Activated naive CD4-positive, alpha-beta T cell treated with anti-CD3 and anti-CD28 coated beads, Interleukin-2, amount 10 ng/mL, durations not matched to agents 7 days and 5 days (primary cell): ENCODE measurements at regions not wholly inside any gene's neighbourhood (a gene's known extent, or its start where the extent isn't known, plus 50 kb on each side); places are given as distances from the start of the nearest gene placed in this dataset.

Experiments
- CTCF ChIA-PET: fragments of 350-600 bp; sonication (Branson Sonifier 250); formaldehyde crosslinking; loops from one replicate; lab custom pipeline; 2021; ENCODE audit warnings: antibody characterized with exemption; lab: Charles Lee
- DNase-seq: peaks from one replicate; pipeline ENCODE4 v3.0.0-alpha.2; 2020
- H3K27ac Mint-ChIP-seq: one replicate; pipeline ENCODE4 v1.8.0; 2021; ENCODE audit warnings: mild to moderate bottlenecking, moderate library complexity, mixed read lengths
- H3K27me3 Mint-ChIP-seq: one replicate; pipeline ENCODE4 v1.8.0; 2021; ENCODE audit warnings: mild to moderate bottlenecking, mixed read lengths
- H3K36me3 Mint-ChIP-seq: one replicate; pipeline ENCODE4 v1.8.0; 2021; ENCODE audit warnings: mixed read lengths
- H3K4me1 Mint-ChIP-seq: one replicate; pipeline ENCODE4 v1.8.0; 2021; ENCODE audit warnings: mixed read lengths
- H3K4me3 Mint-ChIP-seq: one replicate; pipeline ENCODE4 v1.8.0; 2021; ENCODE audit warnings: mild to moderate bottlenecking, moderate library complexity, mixed read lengths
- H3K9me3 Mint-ChIP-seq: one replicate; pipeline ENCODE4 v1.8.0; 2021; ENCODE audit warnings: mixed read lengths

DNA sequence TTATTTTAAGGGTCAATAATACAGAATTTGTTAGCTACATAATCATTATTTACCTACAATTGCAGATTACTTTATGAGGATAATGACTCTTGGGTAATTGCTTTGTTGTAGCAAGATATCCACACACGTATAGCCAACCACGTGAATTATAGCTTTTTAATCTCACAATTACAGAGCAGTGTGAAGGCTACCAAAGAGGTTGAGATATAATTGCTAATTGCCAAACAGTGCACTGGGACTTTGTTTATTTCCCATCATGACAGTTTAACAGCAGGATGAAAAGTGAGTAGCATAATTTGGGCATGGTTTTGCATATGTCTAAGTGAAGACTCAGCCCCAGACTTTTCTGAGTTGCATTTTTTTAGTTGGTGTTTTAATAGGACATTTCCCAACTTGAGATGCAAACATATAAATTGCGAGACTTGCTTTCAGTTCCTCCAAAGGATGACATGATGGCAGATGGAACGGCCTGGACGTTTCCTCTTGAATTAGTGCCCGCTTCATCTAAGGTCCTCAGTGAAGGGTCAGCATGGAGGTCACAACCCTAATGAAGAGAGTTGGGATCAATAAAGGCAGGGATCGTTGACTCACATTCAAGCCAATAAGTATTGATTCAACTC lies 180.7 kb upstream of the GPR26 start:
- H3K27me3 Mint-ChIP-seq: peaks cover 14% of the 10 kb centered on the region
- CTCF ChIA-PET: interaction anchor here (1.6 to 1.7 kb wide), 2 partner anchors 36 to 90 kb away, joined by 3 read pairs; no protein-coding TSS in a partner anchor
- no peak for DNase-seq

DNA sequence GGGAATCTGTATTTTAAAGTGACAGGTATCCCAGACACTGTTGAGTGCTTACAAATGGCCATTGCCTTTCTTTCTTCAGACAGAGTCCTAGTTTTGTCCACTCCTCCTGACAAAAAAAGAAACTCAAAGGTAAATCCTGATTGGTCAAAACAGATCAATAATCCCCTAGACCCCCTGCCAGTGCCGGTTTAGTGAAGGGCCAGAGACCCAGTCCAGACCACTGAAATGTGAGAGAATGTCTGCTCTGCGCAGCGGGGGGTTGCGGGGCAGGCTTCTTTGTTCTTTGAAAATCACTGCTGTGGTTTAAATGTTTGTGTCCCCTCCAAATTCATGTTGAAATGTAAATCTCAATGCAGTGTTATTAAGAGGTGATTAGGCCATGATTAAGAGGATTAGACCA lies 177.7 kb upstream of the GPR26 start:
- CTCF ChIA-PET: no interaction called here
- Mint-ChIP-seq H3K4me1 (no peaks in the 10 kb centered on the region), H3K36me3 (no peaks in the 10 kb centered on the region), H3K4me3 (no peak overlapping the region), H3K27ac (no peak overlapping the region), H3K9me3 (no peaks in the 10 kb centered on the region), H3K27me3 (peaks cover 19% of the 10 kb centered on the region)
- DNase-seq: no peak

More for the DNA sequence above, 180.7 kb upstream of the GPR26 start:
- no peak overlapping the region for H3K27ac Mint-ChIP-seq
- no peaks in the 10 kb centered on the region for H3K9me3 Mint-ChIP-seq
- H3K36me3 Mint-ChIP-seq: no peaks in the 10 kb centered on the region
- H3K4me1 Mint-ChIP-seq: no peaks in the 10 kb centered on the region
- no peak overlapping the region for H3K4me3 Mint-ChIP-seq

DNA sequence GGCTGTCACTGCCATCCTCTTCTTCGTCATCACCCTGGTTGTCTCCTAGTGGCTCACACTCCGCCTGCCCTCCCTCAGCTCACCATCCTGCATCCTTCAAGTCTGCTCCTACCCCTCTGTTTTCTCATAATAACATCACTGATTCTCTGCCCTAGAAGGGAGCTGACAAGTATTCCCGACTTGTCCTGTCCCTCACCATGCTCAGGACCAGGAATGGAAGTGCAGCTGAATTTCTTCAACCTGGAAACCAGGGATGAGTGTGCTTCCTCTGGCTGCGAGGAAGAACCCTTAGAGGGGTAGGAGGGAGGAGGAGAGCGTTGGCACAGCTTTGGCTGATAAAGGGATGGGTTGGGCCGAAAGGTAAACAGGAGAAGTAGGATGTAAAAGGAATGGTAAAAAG lies 174.8 kb upstream of the GPR26 start:
- Mint-ChIP-seq H3K4me3 (no peak overlapping the region), H3K4me1 (no peaks in the 10 kb centered on the region), H3K27me3 (peaks cover 22% of the 10 kb centered on the region), H3K27ac (no peak overlapping the region), H3K36me3 (no peaks in the 10 kb centered on the region), H3K9me3 (no peaks in the 10 kb centered on the region)
- no peak for DNase-seq
- CTCF ChIA-PET: no interaction called here

DNA sequence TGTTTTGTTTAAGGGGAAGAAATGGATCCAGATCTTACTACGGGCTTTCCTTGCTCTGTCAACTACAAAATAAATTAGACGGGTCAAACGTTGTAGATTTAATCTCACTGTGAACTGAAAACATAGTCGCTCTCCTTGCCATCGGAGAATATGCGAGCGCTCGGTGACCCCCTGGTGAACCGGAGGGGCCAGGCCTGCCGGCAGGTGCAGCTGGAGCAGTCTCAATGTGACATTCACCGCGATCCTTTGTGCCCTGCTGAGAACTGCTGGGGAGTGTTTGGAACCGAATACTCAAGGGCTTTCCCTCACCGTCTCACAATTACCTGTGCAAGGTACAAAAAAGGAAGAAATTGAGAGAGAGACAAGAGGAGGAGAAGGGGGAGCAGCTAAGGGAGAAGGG lies 174.1 kb upstream of the GPR26 start:
- CTCF ChIA-PET: no interaction called here
- DNase-seq: no peak
- Mint-ChIP-seq H3K4me3 (no peak overlapping the region), H3K4me1 (no peaks in the 10 kb centered on the region), H3K36me3 (no peaks in the 10 kb centered on the region), H3K9me3 (no peaks in the 10 kb centered on the region), H3K27ac (no peak overlapping the region), H3K27me3 (peaks cover 22% of the 10 kb centered on the region)

DNA sequence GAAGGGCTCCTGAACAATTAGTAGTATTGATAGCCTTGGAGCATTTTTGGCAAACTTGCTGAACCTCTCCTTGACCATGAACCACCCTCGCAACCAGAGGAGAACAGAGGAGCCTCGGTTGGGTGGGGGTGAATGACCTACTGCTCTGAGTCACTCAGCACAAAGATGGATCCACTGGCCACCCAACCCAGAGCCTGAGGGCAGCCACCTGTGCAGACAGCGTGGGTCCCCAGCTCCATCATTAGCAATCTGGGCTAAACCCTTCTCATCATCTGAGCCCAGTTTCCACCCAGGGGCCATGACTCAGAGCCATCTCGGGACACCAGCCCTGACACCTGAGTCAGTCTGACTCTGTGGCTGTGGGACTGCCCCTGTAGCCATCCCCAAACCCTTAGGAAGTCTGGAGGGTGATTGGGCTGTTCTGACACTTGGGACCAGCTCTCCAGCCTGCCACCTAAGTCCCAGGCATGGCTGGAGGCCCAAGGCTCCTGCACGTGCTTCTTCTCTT lies 171.8 kb upstream of the GPR26 start:
- no peaks in the 10 kb centered on the region for H3K9me3 Mint-ChIP-seq
- no peaks in the 10 kb centered on the region for H3K36me3 Mint-ChIP-seq
- CTCF ChIA-PET: no interaction called here
- no peak overlapping the region for H3K27ac Mint-ChIP-seq
- no peaks in the 10 kb centered on the region for H3K4me1 Mint-ChIP-seq
- H3K27me3 Mint-ChIP-seq: peaks cover 16% of the 10 kb centered on the region
- no peak for DNase-seq
- H3K4me3 Mint-ChIP-seq: no peak overlapping the region

DNA sequence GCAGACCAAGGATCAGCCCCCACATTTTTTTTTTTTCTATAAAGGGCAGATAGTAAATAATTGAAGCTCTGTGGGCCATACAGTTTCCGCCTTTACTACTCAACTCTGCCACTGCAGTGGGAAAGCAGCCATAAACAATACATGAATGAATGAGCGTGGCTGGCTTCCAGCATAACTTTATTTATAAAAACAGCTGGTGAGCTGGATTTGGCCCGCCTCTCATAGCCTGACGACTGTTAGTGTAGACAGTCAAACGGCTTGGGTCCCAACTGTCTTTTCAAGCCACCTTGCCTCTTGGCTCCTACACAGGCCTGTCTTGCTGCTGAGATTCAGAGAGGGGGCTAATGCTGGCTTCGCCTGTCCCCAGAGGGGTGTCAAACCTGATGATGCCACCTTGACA lies 169.8 kb upstream of the GPR26 start:
- Mint-ChIP-seq H3K4me3 (no peak overlapping the region), H3K27ac (no peak overlapping the region), H3K36me3 (no peaks in the 10 kb centered on the region)

DNA sequence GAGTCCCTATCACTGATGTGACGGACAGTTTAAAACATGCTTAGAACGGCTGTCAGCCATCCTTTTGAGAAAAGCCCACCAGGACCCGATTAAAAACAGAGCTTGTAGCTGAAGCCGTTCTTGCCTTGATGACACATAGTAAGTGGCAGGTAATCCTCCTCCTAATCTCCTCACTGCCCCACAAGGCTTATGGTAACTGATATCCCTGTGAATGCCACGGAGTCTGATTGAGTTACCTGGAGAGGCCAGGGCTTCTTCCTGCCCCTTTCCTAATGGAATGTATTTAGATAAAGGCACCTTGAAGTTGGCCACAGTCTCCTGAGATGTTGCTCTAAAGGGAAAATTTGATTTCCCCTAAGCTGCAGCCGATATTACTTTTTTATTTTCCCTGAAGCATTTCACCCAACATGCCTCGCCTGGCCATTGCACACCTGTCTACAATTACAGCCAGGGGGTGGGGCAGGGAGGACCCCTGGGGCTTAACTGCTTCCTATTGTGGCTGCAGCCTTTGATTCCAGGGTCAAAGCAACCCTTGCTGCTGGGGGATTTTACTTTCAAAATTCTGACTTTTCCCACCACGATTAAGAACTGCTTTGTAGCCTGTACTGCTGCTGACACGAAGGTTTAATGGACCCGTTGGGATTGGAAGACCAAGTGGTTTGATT lies 169.0 kb upstream of the GPR26 start:
- Mint-ChIP-seq H3K4me1 (no peaks in the 10 kb centered on the region), H3K4me3 (no peak overlapping the region), H3K27me3 (peaks cover 22% of the 10 kb centered on the region), H3K27ac (no peak overlapping the region), H3K9me3 (no peaks in the 10 kb centered on the region), H3K36me3 (no peaks in the 10 kb centered on the region)
- CTCF ChIA-PET: no interaction called here
- no peak for DNase-seq

More for the DNA sequence above, 169.8 kb upstream of the GPR26 start:
- CTCF ChIA-PET: no interaction called here
- H3K4me1 Mint-ChIP-seq: no peaks in the 10 kb centered on the region
- no peaks in the 10 kb centered on the region for H3K9me3 Mint-ChIP-seq
- H3K27me3 Mint-ChIP-seq: peaks cover 16% of the 10 kb centered on the region
- no peak for DNase-seq

DNA sequence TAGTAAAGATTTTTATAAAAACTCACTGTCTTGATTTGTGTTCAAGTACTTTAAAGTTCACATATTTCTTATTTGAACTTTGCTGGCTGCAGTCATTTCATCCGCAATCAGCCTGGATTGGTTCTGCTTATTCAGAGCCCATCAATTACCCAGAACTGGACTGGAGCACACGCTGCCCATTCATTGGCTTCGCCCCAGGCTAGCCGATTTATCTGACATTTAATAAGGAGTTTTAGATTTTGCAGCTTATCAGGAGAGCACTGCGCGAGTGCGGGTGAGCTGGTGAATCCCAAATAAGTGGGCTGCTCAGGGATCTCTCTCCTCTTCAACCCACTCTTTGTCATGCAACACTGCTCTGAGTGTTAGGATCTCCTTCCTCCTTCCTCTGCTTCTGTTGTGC lies 166.0 kb upstream of the GPR26 start:
- CTCF ChIA-PET: no interaction called here
- peaks cover 21% of the 10 kb centered on the region for H3K27me3 Mint-ChIP-seq
- no peak for DNase-seq
- H3K27ac Mint-ChIP-seq: no peak overlapping the region
- H3K36me3 Mint-ChIP-seq: no peaks in the 10 kb centered on the region
- H3K4me1 Mint-ChIP-seq: no peaks in the 10 kb centered on the region
- H3K4me3 Mint-ChIP-seq: no peak overlapping the region
- H3K9me3 Mint-ChIP-seq: no peaks in the 10 kb centered on the region

DNA sequence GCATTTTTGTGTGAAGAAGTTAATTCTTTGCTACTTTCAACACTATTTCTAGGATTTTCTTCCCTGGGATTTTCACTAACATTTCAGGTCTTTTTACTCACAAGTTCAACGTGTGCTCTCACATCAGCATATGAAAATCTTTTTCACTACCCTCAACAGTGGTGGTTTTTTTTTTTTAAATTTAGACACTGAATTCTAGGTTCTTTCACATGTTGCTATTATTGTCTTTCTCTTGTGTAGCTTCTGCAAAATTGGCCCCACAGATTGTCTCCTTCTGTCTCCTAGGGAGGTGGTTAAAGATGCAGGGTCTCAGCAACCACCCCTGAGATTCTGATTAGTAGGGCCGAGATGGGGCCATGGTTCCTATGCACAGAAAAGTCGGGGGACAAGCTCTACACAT lies 165.0 kb upstream of the GPR26 start:
- H3K4me1 Mint-ChIP-seq: no peaks in the 10 kb centered on the region
- H3K27ac Mint-ChIP-seq: no peak overlapping the region
- DNase-seq: no peak
- peaks cover 18% of the 10 kb centered on the region for H3K27me3 Mint-ChIP-seq
- CTCF ChIA-PET: no interaction called here
- no peaks in the 10 kb centered on the region for H3K9me3 Mint-ChIP-seq
- no peaks in the 10 kb centered on the region for H3K36me3 Mint-ChIP-seq
- no peak overlapping the region for H3K4me3 Mint-ChIP-seq

DNA sequence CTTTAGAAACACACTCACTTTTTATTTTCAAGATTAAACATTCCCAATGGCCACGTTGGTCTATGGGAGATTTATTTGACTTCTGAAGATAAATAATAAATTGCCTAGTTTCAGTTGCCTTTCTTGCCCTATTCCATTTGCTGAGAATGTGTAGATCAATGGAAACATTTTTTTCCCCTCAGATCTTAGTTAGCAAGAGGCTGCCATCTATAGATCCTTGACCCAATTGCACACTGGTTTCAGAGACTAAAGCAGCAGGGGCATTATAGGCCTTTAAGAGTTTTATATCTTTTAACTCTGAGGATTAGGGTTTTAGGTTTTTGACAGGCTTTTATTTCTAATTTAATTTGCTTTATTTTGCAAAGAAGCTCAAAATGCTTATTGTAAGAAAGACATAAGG lies 163.2 kb upstream of the GPR26 start:
- Mint-ChIP-seq H3K4me1 (no peaks in the 10 kb centered on the region), H3K9me3 (no peaks in the 10 kb centered on the region), H3K4me3 (no peak overlapping the region), H3K27ac (no peak overlapping the region), H3K36me3 (no peaks in the 10 kb centered on the region), H3K27me3 (peaks cover 18% of the 10 kb centered on the region)
- CTCF ChIA-PET: no interaction called here
- no peak for DNase-seq

DNA sequence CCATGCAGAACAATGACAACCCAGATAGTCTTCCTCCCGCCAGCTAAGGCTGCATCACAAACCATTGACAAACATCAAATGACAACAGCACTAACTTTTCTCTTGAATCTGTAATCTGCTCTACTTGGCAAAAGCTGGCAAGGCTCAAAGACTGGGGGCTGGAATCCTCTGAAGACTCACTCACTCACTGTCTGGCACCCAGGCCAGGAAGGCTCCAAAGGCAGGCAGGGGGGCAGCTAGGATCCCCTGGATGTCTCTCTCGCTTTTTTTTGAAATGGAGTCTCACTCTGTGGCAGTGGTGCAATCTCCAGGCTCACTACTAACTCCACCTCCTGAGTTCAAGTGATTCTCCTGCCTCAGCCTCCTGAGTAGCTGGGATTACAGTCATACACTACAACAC lies 159.7 kb upstream of the GPR26 start:
- H3K27me3 Mint-ChIP-seq: peaks cover 13% of the 10 kb centered on the region
- H3K9me3 Mint-ChIP-seq: no peaks in the 10 kb centered on the region
- H3K4me1 Mint-ChIP-seq: no peaks in the 10 kb centered on the region
- no peak overlapping the region for H3K27ac Mint-ChIP-seq
- DNase-seq: no peak
- H3K36me3 Mint-ChIP-seq: no peaks in the 10 kb centered on the region
- CTCF ChIA-PET: no interaction called here
- no peak overlapping the region for H3K4me3 Mint-ChIP-seq

DNA sequence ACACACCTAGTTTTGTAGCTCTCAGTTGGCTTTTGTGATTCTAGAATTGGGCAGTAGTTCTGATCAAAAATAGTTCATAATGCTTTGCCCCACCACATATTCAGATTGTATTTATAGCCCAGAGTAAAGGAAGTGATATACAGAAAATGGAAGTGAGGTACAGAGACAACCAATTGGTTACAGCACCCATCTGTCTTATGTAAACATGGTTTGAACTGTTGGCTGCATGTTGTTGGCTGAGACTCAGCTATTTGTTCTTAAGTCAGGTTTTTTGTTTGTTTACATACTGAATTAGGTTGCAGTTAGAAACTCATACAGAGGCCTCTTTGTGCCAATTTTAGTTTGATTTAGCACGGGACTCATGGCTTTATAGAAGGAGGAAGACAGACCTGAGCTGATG lies 158.9 kb upstream of the GPR26 start:
- Mint-ChIP-seq H3K27me3 (peaks cover 6% of the 10 kb centered on the region), H3K4me1 (no peaks in the 10 kb centered on the region), H3K36me3 (no peaks in the 10 kb centered on the region), H3K4me3 (no peak overlapping the region), H3K27ac (no peak overlapping the region), H3K9me3 (no peaks in the 10 kb centered on the region)
- no peak for DNase-seq
- CTCF ChIA-PET: no interaction called here

DNA sequence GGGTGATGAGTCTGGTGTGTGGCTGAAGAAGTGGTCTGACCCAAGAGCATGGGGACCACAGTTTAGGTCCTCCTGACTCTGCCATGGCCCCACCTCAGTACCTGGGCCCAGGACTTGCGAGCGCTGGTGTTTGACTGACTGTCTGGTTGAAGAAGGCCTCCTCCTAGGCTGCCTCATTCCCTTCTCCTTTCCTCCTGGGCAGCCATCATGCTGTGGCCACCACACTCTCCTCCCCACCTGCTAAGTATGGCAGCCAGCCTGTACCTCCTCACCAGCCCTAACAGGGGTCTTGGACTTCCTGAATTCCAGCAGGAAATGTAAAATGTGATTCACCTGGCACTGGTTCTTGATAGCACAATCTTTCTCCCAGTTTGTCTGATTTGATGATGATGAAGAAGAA lies 156.8 kb upstream of the GPR26 start:
- Mint-ChIP-seq H3K4me3 (no peak overlapping the region), H3K9me3 (no peaks in the 10 kb centered on the region), H3K4me1 (no peaks in the 10 kb centered on the region), H3K36me3 (no peaks in the 10 kb centered on the region), H3K27ac (no peak overlapping the region), H3K27me3 (peaks cover 6% of the 10 kb centered on the region)
- no peak for DNase-seq
- CTCF ChIA-PET: no interaction called here

DNA sequence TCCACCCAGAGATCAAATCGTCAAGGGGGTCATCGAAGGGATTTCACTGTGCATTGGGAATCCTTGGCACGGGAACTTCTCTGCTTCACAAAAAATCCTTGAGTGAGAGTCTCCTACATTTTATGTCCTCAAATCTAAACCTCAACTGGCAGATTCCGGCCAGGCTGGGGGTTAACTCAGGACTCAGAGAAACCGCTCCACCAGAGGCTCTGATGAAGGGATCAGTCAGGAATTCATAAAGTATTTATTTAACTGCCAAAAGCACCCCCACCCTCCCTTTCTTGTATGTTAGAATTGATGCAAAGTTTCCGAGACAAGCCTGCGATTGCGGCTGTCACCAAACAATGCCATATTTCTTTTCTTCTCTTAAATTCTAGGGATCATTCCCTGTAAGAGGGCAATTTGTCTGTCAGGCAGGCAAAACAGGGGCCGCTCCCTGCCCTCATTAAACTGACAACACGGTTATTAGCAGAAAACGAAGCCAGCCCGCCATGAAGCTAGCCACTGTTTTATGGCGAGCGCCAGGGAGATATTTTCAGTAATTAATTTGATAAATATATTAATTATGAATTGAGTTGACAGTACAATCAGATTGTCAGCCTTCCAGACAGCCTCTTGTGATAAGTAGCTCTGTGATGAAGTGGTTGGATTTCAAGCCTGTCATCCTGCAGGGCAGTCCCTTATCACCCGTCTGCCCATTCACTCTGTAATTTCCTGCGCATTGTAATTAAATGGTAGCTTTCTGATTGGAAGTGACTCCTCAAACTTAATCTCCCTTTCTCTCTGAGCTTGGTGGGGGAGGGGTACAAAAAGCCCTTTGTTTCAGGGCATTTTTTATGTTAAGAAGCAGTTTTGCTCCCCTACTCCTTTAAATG lies 153.0 kb upstream of the GPR26 start:
- CTCF ChIA-PET: no interaction called here
- no peaks in the 10 kb centered on the region for H3K4me1 Mint-ChIP-seq
- H3K27me3 Mint-ChIP-seq: peaks cover 13% of the 10 kb centered on the region
- no peak overlapping the region for H3K4me3 Mint-ChIP-seq
- H3K36me3 Mint-ChIP-seq: no peaks in the 10 kb centered on the region
- H3K27ac Mint-ChIP-seq: no peak overlapping the region
- no peak for DNase-seq
- no peaks in the 10 kb centered on the region for H3K9me3 Mint-ChIP-seq
